ENCODE measurements at regions not wholly inside any gene's neighbourhood (a gene's known extent, or its start where the extent isn't known, plus 50 kb on each side); places are given as distances from the start of the nearest gene placed in this dataset.

DNA sequence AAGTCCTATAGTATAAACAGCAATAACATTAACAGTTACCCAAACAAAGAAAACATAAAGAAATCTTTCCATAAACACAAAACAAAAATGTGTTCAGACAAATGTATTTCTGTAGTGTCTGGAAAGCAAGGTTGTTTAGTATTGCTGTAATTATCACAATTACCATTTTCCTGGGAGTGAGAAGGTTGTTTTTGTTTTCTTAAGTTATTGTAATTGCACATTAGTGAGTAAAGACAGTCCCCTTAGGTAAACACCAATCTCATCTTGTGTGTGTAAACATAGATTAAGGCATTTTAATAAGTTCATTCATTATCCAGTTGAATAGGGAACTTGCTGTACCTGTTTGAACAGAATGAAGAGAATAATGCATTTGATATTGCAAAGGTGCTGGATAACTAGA lies 356.9 kb upstream of the ADGRL4 start:
- no peak overlapping the region for H3K27ac Mint-ChIP-seq
- no peak overlapping the region for H3K4me3 Mint-ChIP-seq
- no peaks in the 10 kb centered on the region for H3K36me3 Mint-ChIP-seq
- ATAC-seq (no peak), DNase-seq (ENCODE audit: low spot score in 2 of 2) (no peak)
- H3K9me3 Mint-ChIP-seq: peaks cover 3% of the 10 kb centered on the region
- no peaks in the 10 kb centered on the region for H3K4me1 Mint-ChIP-seq

DNA sequence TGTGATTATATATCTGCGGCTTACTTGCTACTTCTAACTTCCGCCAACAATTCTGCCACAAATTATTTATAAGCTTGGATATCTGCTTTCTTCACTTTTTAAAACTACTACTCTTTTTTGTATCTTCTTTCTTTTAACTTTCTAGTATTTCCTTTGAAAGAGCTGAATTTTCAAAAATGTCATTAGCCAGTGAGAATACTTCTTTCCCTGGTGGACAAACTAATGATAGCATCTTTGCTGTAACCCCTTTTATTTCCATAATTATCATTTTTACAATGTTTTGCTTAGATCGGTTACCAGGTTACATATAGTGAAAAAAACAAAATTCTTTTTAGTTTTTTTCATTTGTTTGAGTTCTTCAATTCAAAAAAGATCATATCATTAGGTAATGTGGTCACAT lies 355.9 kb upstream of the ADGRL4 start:
- ATAC-seq (no peak), DNase-seq (ENCODE audit: low spot score in 2 of 2) (no peak)
- Mint-ChIP-seq H3K9me3 (peaks cover 3% of the 10 kb centered on the region), H3K36me3 (no peaks in the 10 kb centered on the region), H3K4me1 (no peaks in the 10 kb centered on the region), H3K4me3 (no peak overlapping the region), H3K27ac (no peak overlapping the region)

DNA sequence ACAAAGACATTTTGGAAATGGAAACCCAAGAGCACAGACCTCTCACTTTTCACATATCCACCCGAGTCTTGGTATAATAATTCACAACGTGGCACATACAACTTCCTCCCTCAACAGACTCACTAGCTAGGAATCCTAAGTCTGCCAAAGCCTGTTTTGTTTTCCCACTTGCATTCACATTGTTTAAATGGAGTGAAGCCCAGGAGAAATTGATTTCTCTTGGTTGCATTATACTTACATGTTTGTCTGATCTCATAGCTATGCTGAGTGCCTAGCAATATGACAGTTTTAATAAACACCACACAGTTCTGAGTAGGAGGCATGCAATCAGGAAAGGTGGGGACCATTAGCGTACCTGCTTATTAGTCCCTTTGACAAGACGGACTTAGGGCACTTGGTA lies 348.6 kb upstream of the ADGRL4 start:
- no peaks in the 10 kb centered on the region for H3K4me1 Mint-ChIP-seq
- no peak for DNase-seq (ENCODE audit: low spot score in 2 of 2)
- H3K9me3 Mint-ChIP-seq: peaks cover 9% of the 10 kb centered on the region
- no peak overlapping the region for H3K4me3 Mint-ChIP-seq
- no peak overlapping the region for H3K27ac Mint-ChIP-seq
- ATAC-seq: no peak
- H3K36me3 Mint-ChIP-seq: no peaks in the 10 kb centered on the region

DNA sequence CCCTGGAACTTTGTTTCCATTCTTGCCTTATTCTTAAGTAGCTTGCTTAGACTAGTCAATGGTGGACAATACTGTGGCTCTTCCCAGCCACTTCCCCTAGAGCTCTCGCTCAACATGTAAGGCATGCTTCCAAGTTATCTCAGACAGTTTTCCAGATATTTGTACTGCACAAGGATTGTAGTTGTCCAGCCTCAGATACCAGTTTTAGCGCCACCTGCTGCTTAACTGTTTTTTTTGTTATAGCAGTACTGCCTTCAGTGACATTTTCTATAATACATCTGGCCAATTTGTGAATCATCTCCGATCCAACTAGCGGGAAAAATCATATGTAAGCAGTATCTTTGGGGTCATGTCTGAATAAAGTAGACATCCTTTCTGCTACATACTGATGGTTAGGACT lies 346.7 kb upstream of the ADGRL4 start:
- H3K4me1 Mint-ChIP-seq: no peaks in the 10 kb centered on the region
- peaks cover 11% of the 10 kb centered on the region for H3K9me3 Mint-ChIP-seq
- ATAC-seq: no peak
- H3K4me3 Mint-ChIP-seq: no peak overlapping the region
- H3K27ac Mint-ChIP-seq: no peak overlapping the region
- DNase-seq (ENCODE audit: low spot score in 2 of 2): no peak
- no peaks in the 10 kb centered on the region for H3K36me3 Mint-ChIP-seq

DNA sequence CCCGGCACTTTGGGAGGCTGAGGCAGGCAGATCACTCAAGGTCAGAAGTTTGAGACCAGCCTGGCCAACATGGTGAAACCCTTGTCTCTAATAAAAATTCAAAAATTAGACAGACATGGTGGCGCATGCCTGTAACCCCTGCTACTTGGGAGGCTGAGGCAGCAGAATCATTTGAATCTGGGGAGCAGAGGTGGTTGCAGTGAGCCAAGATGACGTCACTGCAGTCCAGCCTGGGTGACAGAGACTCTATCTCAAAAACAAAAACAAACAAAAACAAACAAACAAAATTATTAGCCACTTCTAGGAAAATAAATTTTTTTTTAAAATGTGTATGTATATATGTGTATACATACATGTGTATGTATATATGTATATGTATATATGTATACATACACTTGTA lies 320.3 kb upstream of the ADGRL4 start:
- ATAC-seq: no peak
- peaks cover 21% of the 10 kb centered on the region for H3K9me3 Mint-ChIP-seq

DNA sequence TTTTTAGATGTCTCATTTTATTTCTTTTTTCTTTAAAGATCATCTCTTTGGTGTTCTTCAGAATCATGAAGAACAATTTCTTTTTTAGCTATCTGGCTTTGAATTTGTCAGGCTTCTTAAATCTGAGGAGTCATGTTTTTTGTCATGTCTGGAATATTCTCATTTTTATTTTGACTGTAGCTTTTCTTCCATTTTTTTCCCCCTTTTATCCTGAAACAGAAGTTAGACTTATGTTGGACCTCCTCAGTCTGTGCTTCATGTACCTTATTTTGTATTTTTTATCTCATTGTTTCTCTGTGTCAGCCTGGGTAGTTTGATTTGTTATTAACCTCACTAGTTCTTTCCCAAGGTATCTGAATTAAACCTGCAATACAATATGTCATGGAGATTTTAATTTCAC lies 319.2 kb upstream of the ADGRL4 start:
- Mint-ChIP-seq H3K27ac (no peak overlapping the region), H3K9me3 (peaks cover 24% of the 10 kb centered on the region), H3K4me1 (no peaks in the 10 kb centered on the region), H3K36me3 (no peaks in the 10 kb centered on the region), H3K4me3 (no peak overlapping the region)
- DNase-seq (ENCODE audit: low spot score in 2 of 2): no peak
- no peak for ATAC-seq

More for the DNA sequence above, 320.3 kb upstream of the ADGRL4 start:
- no peaks in the 10 kb centered on the region for H3K4me1 Mint-ChIP-seq
- H3K4me3 Mint-ChIP-seq: no peak overlapping the region
- DNase-seq (ENCODE audit: low spot score in 2 of 2): no peak
- H3K27ac Mint-ChIP-seq: no peak overlapping the region
- no peaks in the 10 kb centered on the region for H3K36me3 Mint-ChIP-seq

DNA sequence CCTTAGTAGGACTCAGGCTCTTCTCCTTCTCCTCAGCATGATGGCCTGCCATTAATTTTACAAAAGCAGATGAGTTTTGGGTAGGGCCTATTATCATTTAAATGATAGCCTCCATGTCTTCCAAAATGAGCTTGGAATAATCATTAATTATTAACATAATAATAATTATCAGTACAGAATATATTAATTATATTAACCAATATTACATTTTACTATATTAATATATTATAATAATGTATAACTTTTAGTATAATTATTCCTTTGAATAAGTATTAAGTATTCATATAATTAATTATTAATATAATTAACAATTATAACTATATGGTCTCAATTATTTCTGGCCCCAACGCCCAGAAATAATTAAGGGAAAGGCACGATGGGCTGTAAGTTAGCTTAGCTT lies 318.6 kb upstream of the ADGRL4 start:
- peaks cover 24% of the 10 kb centered on the region for H3K9me3 Mint-ChIP-seq
- H3K4me3 Mint-ChIP-seq: no peak overlapping the region
- no peaks in the 10 kb centered on the region for H3K4me1 Mint-ChIP-seq
- H3K27ac Mint-ChIP-seq: no peak overlapping the region
- no peak for ATAC-seq
- H3K36me3 Mint-ChIP-seq: no peaks in the 10 kb centered on the region
- no peak for DNase-seq (ENCODE audit: low spot score in 2 of 2)

DNA sequence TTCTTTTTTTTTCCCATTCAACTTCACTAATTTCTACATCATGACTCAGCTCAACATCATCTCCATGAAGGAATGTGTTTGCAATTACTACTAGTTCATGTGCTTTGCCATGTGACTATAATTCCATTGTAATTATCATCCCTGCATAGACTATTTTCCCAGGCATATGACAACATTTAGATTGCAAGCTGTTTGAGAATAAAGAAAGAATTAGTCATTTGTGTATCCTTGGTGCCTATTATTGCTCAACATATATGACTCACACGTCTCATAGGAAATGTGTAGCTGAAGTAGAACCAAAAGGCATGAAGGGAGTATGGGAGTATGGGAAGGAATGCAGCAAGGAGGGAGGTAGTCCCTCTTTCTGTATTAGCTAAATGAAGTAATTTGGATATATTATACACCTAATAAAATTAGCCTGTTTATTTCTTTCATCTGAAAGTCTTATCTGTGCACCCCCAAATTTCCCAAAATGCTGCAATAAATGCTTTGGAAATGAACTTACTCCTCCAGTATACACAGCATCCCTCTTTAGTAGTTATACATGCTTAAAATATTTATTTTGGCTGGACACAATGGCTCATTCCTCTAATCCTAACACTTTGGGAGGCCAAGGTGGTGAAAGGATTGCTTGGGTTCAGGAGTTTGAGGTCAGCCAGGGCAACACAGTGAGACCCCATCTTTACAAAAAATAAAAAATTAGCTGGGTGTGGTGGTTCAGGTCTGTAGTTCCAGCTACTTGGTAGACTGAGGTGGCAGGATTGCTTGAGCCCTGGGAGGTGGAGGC lies 316.9 kb upstream of the ADGRL4 start:
- ATAC-seq (no peak), DNase-seq (ENCODE audit: low spot score in 2 of 2) (no peak)
- Mint-ChIP-seq H3K9me3 (peaks cover 26% of the 10 kb centered on the region), H3K27ac (no peak overlapping the region), H3K4me1 (no peaks in the 10 kb centered on the region), H3K4me3 (no peak overlapping the region), H3K36me3 (no peaks in the 10 kb centered on the region)

DNA sequence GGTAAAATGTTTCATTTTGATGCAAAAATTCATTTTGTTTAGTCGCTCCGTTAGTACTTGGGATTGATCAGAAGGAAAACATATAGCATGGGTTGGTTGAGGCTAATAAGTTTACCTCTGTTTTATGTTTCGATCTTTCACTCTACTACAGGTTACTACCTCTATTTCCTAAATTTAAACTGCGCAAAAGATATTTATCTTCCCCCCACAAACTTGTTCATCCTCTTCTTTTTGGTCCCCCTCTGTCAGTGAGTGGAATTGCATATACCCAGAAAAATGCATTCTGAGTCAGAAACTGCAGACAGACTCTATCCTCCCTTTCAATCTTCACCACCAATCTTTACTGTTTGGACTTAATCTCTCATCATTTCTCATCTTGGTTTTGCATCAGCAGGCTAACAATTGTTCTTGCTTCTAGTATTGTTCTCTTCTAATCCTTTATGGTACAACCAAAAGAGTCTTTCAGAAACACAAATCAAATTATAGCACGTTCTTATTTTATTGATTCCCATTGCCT lies 316.0 kb upstream of the ADGRL4 start:
- Mint-ChIP-seq H3K4me3 (no peak overlapping the region), H3K27ac (no peak overlapping the region), H3K36me3 (no peaks in the 10 kb centered on the region), H3K4me1 (no peaks in the 10 kb centered on the region), H3K9me3 (peaks cover 24% of the 10 kb centered on the region)
- ATAC-seq: no peak
- no peak for DNase-seq (ENCODE audit: low spot score in 2 of 2)

DNA sequence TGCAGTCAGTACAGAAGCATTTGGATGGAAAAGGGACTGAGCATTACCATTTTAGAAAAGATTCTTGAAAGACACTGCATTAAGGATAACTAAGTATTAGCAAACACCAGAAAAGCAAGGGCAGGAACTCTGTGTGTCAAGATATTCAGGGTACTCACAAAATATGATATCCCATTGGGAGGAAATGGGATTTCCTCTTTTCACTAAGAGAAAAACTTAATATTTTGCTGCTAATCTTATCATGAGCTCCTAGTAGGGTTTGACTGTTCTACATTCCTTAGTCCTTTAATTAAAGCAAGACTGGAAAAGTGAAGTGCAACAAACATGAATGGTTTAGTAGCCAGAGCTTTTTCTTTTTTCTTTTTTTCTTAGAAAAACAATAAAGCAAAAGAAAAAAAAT lies 305.9 kb upstream of the ADGRL4 start:
- ATAC-seq (no peak), DNase-seq (ENCODE audit: low spot score in 2 of 2) (no peak)
- no peak overlapping the region for H3K4me3 Mint-ChIP-seq
- H3K9me3 Mint-ChIP-seq: peaks cover 12% of the 10 kb centered on the region
- no peaks in the 10 kb centered on the region for H3K4me1 Mint-ChIP-seq
- H3K27ac Mint-ChIP-seq: no peak overlapping the region
- H3K36me3 Mint-ChIP-seq: no peaks in the 10 kb centered on the region

DNA sequence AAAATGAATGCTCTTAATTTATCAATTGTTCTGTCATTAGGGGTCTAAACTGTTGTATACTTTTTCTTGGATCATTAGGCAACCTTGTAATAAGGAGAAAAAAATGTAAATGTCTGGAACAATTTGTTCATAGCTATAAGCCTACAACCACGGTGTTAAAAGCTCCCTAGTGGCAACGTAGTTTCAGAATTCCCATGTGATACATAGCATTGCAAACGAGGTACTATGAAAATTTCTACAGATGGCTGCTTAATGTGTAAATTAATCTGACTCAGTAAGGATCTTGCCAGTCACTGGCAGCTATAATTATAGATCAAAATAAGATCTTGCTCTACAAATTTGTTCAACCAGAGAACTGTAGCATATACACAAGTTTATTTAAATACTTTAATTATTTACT lies 304.1 kb upstream of the ADGRL4 start:
- no peak overlapping the region for H3K4me3 Mint-ChIP-seq
- H3K36me3 Mint-ChIP-seq: no peaks in the 10 kb centered on the region
- no peaks in the 10 kb centered on the region for H3K4me1 Mint-ChIP-seq
- H3K27ac Mint-ChIP-seq: no peak overlapping the region
- peaks cover 6% of the 10 kb centered on the region for H3K9me3 Mint-ChIP-seq
- DNase-seq (ENCODE audit: low spot score in 2 of 2) (no peak), ATAC-seq (no peak)

DNA sequence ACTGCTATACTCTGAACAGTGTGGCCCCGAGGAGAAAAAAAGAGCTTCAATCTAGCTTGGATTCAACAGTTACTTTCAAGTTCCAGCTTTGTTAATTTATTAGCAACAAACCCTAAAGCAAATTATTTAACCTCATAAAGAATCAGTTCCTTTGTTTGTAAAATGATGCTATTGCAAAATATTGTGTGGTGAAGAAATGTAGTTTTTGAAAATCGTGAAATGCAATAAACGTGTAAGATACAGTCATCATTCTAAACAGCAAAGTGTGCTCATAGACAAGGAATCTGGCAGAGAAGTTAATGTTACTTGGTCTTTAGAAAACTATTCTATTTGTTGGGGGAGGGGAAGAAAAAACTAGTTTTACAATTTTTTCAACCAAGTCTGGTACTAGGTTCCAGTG lies 297.6 kb upstream of the ADGRL4 start:
- no peak for DNase-seq (ENCODE audit: low spot score in 2 of 2)
- no peak overlapping the region for H3K27ac Mint-ChIP-seq
- H3K36me3 Mint-ChIP-seq: no peaks in the 10 kb centered on the region

DNA sequence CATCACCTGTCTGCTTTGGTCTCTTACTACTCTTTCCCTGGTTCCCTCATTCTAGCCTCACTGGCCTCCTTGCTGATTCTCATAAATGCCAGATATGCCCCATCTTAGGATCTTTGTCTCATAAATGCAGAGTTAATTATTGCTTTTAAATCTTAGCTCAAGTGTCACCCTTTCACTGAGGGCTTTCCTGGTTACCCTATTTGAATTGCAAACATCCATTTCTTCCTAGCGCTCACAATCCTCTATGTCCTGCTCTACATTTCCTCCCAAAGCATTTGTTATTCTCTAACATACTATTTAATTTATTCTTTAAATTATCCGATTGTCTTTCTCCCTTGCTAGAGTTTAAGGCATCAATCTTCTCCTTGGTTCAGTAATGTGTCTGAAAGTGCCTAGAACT lies 296.5 kb upstream of the ADGRL4 start:
- Mint-ChIP-seq H3K4me1 (no peaks in the 10 kb centered on the region), H3K36me3 (no peaks in the 10 kb centered on the region), H3K4me3 (no peak overlapping the region), H3K9me3 (peaks cover 14% of the 10 kb centered on the region), H3K27ac (no peak overlapping the region)
- ATAC-seq (no peak), DNase-seq (ENCODE audit: low spot score in 2 of 2) (no peak)

More for the DNA sequence above, 297.6 kb upstream of the ADGRL4 start:
- no peak overlapping the region for H3K4me3 Mint-ChIP-seq
- ATAC-seq: no peak
- H3K4me1 Mint-ChIP-seq: no peaks in the 10 kb centered on the region
- H3K9me3 Mint-ChIP-seq: peaks cover 14% of the 10 kb centered on the region

DNA sequence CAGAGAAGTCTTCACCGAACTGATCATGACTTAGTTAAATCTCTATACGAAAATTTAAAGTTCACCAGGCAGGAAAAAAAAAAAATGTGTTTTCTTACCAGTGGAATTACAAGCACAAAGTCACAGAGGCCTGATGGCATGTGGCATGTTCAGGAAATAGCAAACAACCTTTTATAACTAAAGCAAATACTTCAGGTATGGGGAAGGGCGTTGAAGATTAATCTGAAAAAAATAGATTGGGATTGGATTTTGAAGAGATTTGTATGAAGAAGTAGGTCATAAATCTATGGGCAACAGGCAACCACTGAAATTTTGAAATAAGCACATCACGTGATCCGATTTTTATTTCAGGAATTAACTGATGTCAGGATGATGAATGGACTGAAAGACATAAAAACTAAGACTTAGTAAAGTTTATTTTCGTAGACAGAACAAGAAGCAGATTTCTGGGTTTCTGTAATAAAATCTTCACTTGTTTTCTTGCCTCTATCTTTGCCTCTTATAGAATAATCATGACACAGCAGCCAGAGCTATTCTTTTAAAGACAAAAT lies 295.9 kb upstream of the ADGRL4 start:
- Mint-ChIP-seq H3K9me3 (peaks cover 15% of the 10 kb centered on the region), H3K4me1 (no peaks in the 10 kb centered on the region), H3K36me3 (no peaks in the 10 kb centered on the region), H3K27ac (no peak overlapping the region), H3K4me3 (no peak overlapping the region)
- no peak for DNase-seq (ENCODE audit: low spot score in 2 of 2)
- no peak for ATAC-seq

DNA sequence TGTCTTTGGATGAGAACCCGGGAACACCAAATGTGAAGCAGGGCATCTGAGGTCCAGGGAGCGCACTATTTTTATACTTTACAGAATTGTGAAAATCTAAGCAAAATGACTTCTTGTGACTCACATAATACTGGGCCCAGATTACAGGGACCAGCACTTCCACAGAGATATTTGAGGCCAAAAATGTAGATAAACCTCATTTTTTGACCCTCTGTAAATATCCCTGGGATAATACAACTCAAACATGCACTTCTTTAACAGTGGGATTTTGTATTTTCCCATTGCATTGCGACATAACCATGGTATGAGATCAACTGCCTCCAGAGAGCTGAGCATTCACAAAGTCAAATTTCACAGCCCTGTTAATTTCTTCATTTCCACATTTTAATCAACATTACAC lies 289.4 kb upstream of the ADGRL4 start:
- Mint-ChIP-seq H3K27ac (no peak overlapping the region), H3K36me3 (no peaks in the 10 kb centered on the region), H3K4me1 (no peaks in the 10 kb centered on the region), H3K4me3 (no peak overlapping the region), H3K9me3 (peaks cover 16% of the 10 kb centered on the region)
- ATAC-seq: no peak
- DNase-seq (ENCODE audit: low spot score in 2 of 2): no peak

DNA sequence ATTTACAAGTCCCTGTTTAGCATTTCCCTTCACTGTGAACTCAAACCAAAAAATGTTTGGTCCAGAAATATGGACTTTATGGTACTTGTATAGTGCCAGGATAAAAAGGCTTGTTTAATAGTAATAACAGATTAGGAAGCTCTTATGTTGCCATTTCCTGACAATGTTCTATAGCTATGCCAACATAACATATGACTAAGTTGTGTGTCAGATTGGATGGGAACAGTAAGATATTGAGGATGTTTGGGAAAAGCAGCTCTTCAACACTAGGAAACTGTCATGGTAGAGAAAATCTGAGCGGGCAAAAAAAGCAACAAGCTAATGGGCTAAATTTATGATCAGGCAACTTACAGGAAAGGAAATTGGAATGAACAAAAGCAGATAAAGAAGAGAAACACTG lies 287.1 kb upstream of the ADGRL4 start:
- no peak overlapping the region for H3K4me3 Mint-ChIP-seq
- peaks cover 18% of the 10 kb centered on the region for H3K9me3 Mint-ChIP-seq
- H3K36me3 Mint-ChIP-seq: no peaks in the 10 kb centered on the region
- no peak overlapping the region for H3K27ac Mint-ChIP-seq
- ATAC-seq (no peak), DNase-seq (ENCODE audit: low spot score in 2 of 2) (no peak)
- H3K4me1 Mint-ChIP-seq: no peaks in the 10 kb centered on the region

Measured in stimulated activated effector memory CD8-positive, alpha-beta T cell treated with anti-CD3 and anti-CD28 coated beads, Interleukin-12 subunit alpha, Interleukin-12 subunit beta, amount 100 ng/mL, for 72 hours (primary cell).